GM21825 (cell line): ENCODE measurements at regions not wholly inside any gene's neighbourhood (a gene's known extent, or its start where the extent isn't known, plus 50 kb on each side); places are given as distances from the start of the nearest gene placed in this dataset.

Experiments
- ATAC-seq: cut with Tn5 transposase; IDR thresholded peaks from one replicate; pipeline ENCODE4 v1.9.1; 2021; ENCODE audit warnings: mild to moderate bottlenecking, moderate library complexity; ENCODE audit not compliant: unreplicated experiment

DNA sequence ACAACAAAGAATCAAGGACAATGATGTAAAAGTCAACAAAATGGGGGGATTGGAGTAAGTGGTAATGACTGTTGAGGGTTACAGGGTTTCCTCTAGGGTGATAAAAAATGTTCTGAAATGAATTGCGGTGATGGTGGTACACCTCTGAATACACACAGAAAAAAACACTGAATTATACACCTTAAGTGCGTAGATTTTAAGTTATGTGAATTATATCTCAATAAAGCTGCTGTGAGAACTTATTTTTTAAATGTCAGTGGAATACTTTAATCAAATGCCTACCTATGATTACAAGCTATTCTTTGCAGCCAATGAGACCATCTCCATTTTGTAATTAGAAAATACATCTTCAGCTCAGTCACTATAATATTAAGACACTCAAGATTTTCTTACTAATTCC lies 53.5 kb downstream of the ZNF608 start:
- no peak for ATAC-seq

- no peak for ATAC-seq
Measured at GRCh38 chr5:124692324-124692723, 54.1 kb downstream of the ZNF608 start.

- ATAC-seq, result no peak
Measured at GRCh38 chr5:124689653-124690052, 56.8 kb downstream of the ZNF608 start.

GRCh38 chr5:124686239-124687004 lies 60.0 kb downstream of the ZNF608 start:
- no peak for ATAC-seq

GRCh38 chr5:124685404-124685930 lies 61.0 kb downstream of the ZNF608 start:
- no peak for ATAC-seq

DNA sequence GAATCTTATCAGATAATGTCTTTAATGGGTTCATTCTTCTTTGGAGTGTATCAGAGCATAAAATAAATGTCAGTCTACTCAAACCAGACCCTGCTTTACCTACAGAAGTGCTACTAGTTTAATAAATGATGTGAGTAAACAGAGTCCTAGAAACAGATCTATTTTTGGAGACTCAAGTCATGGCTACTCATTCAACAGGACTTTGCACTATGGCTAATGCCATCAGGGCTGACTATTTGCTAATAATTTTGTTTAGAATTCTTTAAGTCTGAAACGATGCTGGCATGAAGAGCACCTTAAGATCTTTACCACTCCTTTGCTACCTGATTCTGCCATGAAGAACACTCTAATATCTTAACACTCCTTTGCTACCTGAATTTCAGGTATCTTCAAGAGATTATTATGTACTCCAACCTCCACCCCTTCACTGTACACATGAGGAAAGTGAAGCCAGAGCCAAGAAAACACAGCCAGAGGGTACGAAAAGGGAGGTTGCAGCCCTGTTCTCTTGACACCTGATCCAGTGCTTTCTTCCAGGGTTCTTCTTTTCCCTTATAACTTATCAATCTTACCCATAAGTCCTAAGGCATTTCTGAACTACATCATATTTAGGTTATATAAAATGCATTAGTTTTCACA lies 62.4 kb downstream of the ZNF608 start:
- no peak for ATAC-seq

DNA sequence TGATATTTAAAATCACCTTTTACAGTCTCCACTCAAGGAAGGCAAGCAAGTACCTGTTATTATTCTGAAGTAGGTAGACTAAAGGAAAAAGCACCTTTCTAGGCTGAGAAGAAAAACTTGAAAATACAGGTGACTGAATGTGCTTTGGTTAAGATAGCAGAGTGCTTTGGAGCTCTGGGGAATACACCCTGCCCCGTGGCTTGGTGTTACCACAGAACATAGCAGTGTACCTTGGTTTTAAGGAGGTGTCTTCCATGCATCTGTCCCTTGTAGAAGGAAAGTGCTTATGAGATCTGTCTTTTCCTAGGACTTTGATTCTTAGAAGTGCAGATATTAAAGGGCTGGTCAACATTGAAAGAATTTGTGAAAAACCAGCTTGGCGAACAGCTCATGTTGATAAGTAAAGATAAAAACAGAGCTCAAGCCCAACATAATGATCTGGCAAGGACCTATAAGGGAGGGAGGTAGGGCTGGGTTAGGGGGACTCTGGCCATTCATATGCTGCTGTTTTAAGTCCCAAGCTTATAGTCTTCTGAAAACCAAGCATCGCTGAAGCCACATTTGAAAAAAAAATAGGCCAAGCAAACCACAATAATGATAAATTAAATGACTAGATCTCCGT lies 66.8 kb downstream of the ZNF608 start:
- ATAC-seq, result no peak

GRCh38 chr5:124678922-124679519 lies 67.4 kb downstream of the ZNF608 start:
- ATAC-seq, result no peak

- no peak for ATAC-seq
Measured at GRCh38 chr5:124678468-124678867, 68.0 kb downstream of the ZNF608 start.

DNA sequence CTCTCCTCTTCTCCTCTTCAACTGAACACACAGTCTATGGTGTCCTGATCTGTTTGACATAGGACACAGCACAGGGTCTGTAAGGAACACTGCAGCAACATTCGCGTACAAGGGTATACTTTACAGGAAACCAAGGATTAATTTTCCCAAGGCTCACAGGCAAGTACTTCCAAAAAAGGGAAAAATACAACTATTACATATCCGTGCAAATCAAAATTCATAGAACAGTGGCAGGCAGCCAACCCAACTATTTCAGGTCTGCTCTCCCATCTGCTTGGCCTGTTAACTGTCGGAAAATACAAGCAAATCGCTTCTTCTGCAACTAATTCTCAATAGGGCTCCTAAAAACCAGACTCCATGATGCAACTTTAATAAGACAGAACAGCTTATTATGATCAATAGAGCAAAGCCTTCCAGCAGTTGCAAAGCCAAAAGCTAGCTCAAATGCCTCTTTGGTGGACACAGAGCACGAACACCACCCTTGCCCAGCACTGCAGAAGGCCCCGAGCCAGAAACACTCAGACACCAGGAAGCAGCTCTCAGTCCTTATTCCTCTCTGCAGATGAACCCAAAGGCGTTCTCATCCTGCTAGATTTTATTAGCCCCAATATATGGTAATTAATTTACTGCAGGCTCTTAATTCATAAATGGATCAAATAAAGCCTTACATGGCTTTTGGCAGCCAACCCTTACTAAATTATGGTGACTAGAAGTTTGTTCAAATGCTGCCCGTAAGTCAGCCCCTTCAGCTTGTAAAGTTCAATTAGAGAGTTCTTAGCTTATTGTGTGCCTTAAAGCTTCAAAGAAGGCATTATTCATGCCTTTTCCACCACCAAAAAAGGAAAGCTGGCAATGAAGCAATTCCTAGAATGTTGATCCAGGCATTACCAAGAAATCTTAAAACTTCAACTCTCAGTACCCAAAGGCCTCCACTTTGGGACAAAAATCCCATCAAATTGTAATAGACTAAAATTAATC lies 68.8 kb downstream of the ZNF608 start:
- ATAC-seq, result no peak

DNA sequence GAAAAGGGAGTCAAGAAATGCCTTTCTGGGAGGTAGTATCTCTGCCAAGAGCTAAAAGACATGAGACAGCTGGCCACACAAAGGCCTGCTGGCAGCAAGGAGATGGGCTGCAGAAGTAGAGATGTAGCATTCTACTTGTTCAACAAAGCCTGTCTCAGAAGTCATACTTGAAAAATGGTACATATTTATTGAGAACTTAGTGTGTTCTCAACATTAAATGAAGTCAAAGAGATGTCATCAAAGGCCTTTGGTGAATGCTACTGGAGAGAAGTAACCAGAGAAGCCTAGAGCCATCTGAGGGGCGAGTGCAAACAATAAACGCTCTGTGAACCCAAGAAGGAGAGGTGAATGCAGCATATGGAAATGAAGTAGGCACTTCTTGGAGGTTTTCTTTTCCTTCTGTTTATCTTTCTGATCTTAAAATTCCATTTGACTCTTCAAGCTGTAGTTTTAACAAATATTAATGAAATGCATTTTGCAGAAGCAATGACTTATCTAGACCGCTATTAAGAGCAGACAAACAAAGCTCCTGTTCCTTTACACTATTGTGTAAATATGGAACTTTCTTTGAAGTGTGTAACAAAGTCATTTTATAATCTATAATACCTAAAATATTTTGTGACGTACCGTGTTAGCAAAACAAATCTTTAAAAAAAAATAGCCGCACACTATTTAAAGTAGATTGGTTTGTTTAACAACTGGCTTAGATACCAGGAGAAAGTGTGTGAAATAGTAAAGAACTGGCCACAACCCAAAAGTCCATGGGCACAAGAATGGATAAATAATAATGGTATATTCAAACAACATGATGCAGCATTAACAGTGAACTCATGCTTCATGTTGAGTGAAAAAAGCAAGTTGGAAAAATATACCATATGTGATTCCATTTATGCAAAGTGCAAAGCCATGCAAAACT lies 70.2 kb downstream of the ZNF608 start:
- no peak for ATAC-seq

- ATAC-seq, result no peak
Measured at GRCh38 chr5:124671193-124671592, 75.2 kb downstream of the ZNF608 start.

DNA sequence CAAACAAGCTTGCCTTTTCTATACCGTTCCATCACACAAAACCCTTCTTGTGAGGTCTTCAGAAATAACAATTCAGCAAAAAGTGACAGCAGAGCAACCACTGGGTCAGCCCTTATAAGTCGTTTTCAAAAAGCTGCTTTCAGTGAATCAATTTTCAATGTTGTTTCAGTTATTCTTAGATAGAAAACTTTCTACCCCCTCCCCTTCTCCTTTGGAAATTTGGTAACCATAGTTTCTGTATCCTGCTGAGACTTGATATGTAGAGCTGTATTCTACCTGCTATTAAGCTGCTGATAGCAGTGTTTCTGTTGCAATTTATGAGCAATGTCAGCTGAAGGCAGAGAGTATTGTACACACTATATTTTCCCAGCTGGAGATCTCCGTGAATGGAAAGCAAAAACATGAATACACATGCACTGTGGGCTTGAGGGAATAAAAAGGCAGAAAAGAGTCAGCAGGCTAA lies 75.7 kb downstream of the ZNF608 start:
- no peak for ATAC-seq

GRCh38 chr5:124669956-124670721 lies 76.3 kb downstream of the ZNF608 start:
- ATAC-seq, result no peak

- no peak for ATAC-seq
Measured at GRCh38 chr5:124669300-124669648, 77.2 kb downstream of the ZNF608 start.

- ATAC-seq, result no peak
Measured at GRCh38 chr5:124668353-124669299, 77.8 kb downstream of the ZNF608 start.

GRCh38 chr5:124665625-124666024 lies 80.8 kb downstream of the ZNF608 start:
- no peak for ATAC-seq
